GM13977 (cell line): ENCODE measurements at regions not wholly inside any gene's neighbourhood (a gene's known extent, or its start where the extent isn't known, plus 50 kb on each side); places are given as distances from the start of the nearest gene placed in this dataset.

Experiments
- DNase-seq: peaks from one replicate; pipeline ENCODE4 v3.0.0; 2012; ENCODE audit warnings: low spot score
- CTCF ChIP-seq: IDR thresholded peaks from 2 replicates; pipeline ENCODE4 v1.5.1; 2012; ENCODE audit warnings: mild to moderate bottlenecking, control low read depth; ENCODE audit not compliant: insufficient read depth; ENCODE audit errors: extremely low read depth, missing control alignments
- in situ Hi-C: fragments of 300-500 bp; cut with MboI; formaldehyde crosslinking; loops from one replicate; pipeline ENCODE4 v1.12.0; 2022; ENCODE audit warnings: low sequenced_read_pairs, low pct_unique_long_range_greater_than_20kb, mixed read lengths, inconsistent platforms; ENCODE audit not compliant: unreplicated experiment

GRCh38 chr9:81532251-81532650 lies 157.1 kb downstream of the TLE1 start:
- in situ Hi-C loops, result no loop called here
- DNase-seq, result no peak
- no peak for TF ChIP-seq CTCF

- TF ChIP-seq CTCF, result no peak
- in situ Hi-C loops, result no loop called here
- no peak for DNase-seq
Measured at GRCh38 chr9:81531511-81531910, 157.8 kb downstream of the TLE1 start.

DNA sequence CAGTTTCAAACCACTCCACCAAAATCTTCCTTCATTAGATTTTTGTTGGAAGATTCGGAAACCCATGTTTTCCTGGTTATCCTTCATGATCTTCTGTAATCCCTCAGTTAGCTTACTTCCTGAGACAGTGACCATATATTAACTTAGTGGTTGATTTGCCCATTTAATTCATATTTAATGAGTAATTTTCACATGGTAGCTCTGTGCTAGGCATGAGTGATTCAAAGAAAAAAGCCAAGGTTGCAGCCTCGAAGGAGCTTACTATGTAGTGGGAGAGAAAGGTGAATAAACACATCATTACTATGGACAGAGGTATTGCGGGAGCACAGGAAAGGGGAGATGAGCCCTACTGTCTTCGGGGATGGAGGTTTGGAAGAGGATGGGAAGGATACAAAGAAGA lies 158.5 kb downstream of the TLE1 start:
- no peak for DNase-seq
- no peak for TF ChIP-seq CTCF
- in situ Hi-C loops, result no loop called here

DNA sequence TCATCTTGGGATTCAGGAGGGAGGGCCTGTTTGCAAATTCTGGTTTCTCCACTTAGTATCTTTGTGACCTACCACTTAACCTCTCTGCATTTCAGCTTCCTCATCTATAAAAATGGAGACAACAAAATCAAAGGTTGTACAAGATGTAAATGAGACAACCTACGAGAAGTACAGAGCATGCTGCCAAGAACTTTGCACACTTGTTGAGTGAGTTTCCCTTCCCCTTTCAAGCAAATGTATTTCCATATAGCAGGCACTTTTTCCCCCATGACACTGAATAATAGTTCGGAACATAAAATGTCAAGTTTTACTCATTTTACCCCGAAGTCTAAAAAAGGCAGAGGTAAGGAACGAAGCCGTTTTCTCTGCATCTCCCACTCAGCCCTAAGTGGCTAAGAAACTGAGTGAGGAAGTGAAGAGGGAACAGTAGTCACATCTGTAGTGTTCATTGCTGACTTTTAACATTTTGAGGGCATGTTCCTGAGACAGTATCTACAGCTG lies 159.0 kb downstream of the TLE1 start:
- no peak for TF ChIP-seq CTCF
- no peak for DNase-seq
- in situ Hi-C loops, result no loop called here

DNA sequence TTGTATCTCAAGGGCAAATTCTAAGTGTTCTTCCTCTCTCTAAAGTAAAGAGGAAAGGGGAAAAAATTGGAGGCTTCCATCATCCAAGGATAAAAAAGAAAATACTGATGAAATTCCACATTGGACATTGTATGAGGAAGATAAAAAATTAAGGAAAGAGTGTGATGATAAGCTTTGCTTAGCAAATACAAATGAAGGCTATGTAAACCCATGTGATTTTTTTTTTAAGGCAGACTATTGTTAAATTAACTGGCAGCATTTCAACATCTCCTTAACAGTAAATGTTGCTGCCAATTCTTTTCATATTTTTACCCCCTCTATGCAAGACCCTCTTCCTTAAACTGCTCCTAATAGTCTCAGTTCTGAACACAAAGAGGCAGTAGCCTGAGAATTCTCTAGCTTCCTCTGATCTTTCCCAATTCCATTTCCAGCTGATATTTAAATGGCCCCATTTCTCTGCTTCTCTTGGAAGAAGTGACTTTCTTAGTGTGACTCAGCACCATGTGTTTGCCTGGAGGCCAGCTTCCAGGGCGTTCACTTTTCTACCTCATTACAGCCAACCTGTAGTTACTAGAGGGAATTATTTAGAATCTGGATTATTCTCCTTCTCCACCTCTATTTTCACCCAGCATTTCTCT lies 159.7 kb downstream of the TLE1 start:
- no peak for DNase-seq
- in situ Hi-C loops, result no loop called here
- TF ChIP-seq CTCF, result no peak

- in situ Hi-C loops, result no loop called here
- DNase-seq, result no peak
- TF ChIP-seq CTCF, result no peak
Measured at GRCh38 chr9:81526587-81526986, 162.8 kb downstream of the TLE1 start.
